Fibroblast of skin of right biceps (primary cell): ENCODE measurements at regions not wholly inside any gene's neighbourhood (a gene's known extent, or its start where the extent isn't known, plus 50 kb on each side); places are given as distances from the start of the nearest gene placed in this dataset.

Source experiments
- DNase-seq: peaks from one replicate; pipeline ENCODE4 v3.0.0-alpha.2; 2013

DNA sequence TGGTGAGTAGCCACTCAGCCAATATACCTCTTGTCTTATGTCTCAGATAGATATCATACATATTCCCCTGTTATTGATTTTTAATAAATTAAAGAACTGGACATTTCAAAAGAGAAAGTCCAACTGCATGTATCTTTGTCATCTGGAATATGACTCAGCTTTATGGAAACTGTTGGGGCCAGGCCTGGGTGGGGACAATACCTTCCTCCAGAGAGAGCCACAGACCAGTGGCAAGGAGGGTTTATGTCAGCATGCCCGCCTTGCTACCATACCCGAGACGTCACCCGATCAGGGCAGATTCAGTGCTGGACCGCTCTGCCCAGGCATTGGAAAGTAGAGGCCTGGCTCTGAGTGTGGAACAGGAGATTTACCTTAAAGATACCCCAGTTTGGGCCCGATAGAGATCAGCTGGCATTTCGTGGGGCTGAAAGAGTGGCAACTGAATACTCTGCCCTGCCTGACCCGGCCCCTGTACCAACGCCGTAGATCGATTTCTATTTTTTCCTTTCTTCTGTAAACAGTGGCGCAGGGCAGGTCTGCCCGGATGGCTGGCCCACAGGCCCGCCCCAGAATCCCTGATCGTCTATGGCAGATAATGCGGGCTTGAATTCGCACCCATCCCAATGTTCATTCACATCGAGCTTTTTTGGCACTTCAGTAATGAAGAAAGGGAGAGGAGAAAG lies 158.6 kb downstream of the SALL1 start:
- no peak for DNase-seq

DNA sequence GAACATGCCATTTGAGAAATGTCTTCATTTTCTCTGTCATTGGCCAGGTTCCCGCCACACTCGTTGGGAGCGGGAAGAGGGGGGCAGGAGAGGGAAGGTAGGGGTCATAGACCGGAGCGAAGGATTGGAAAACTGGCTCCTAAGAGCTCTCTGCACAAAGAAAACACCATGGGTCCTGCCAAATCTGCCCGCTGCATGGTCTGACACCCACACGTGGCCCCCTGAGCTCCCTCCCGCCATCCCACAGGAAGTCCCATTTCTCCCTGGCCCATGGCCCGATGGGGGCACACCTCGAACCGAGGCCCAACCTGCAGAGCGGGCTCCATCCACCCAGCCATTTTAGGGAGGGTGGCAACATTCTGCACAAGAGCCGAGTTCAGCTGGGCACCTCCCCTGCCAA lies 159.6 kb downstream of the SALL1 start:
- DNase-seq, result no peak

DNA sequence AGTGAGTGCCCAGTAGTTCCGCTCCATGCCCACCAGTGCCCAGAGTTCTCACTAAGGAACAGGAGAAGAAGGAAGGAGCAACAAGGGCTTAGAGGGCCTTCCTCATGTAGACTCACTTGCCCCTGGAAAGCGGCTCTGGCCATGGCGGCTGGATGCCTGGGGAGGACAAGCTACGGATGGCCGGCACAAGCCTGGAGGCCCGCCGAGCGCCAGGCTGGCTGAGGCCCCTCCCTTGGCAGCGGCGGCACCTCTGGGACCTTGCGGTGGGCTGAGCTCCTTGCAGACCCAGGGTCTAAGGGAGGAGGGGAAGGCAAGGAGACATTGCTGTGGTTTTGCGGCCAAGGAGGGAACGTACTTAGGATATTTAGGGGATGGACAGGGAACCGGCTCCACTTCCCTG lies 160.1 kb downstream of the SALL1 start:
- DNase-seq, result no peak

DNA sequence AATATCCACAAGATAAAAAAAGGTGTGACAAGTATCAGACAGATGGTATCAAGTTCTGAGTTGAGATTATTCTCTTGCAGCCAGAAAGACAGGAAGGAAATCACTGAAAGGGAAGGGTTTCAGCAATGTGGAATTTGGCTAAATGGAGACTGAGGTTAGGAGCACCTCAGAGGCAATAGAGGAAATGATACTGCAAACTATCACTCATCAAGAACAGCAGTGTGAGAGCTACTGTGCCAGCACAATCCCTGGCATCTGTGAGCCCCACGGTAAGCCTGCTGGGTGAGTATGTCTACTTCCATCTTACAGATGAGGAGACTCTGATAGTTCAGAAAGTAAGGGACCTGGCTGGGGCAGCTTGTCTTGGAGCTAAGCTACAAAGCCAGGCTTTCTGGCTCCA lies 162.0 kb downstream of the SALL1 start:
- DNase-seq, result no peak

GRCh38 chr16:50988441-50988840 lies 162.6 kb downstream of the SALL1 start:
- DNase-seq, result no peak

DNA sequence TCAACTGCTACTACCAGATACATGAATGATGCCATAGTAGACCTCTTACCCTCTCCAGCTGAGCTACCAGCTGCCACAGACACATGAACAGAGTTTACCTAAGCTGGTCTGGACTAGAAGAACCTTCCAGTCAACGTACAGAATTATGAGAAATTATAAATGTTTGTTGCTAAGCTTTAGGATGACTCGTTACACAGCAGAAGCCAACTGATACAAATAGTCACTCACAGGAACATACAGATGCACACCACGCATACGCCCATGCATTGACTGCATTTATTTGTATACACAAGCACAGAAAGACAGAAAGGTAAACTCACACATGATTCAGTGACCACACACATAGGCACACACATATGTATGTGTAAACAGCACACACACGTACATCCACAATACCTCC lies 164.6 kb downstream of the SALL1 start:
- no peak for DNase-seq

GRCh38 chr16:50985733-50986132 lies 165.3 kb downstream of the SALL1 start:
- DNase-seq, result no peak

GRCh38 chr16:50984688-50985087 lies 166.4 kb downstream of the SALL1 start:
- no peak for DNase-seq

DNA sequence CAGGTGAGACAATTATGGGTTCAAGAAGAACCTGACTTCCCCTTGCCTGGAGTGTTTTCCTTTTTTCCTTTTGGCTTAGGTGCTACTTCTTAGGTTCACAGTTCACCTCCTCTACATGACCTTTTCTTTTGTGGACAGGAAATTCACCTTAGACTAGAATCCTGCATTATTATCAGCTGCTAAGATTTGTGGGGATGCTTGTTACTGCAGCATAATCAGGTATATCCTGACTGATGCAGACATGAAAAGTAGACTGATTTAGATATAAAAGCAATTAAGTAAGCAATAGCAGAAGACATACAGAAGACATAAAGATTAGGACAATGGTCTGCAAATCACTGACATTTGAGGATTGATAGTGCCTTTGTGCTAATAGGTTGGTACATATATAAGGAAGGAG lies 168.3 kb downstream of the SALL1 start:
- DNase-seq, result no peak

GRCh38 chr16:50981951-50982350 lies 169.1 kb downstream of the SALL1 start:
- DNase-seq, result no peak

DNA sequence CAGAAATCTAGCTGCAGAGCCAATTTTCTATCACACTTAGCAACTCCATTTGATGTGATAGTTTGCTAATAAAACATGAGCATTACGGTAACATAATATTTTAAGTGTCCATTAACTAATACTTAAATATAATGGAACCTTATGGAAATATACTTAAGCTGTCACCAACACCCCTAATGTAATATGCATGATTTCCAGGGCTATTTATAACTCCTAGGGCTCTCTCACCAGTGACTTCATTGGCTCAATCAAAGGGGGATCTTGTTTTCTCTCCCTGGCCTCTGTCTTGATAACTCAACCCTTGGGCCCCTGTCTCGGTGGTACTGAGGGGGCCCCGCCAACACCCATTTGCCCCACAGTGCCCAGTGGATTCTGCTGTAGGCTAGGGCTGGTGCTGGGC lies 170.4 kb downstream of the SALL1 start:
- no peak for DNase-seq

DNA sequence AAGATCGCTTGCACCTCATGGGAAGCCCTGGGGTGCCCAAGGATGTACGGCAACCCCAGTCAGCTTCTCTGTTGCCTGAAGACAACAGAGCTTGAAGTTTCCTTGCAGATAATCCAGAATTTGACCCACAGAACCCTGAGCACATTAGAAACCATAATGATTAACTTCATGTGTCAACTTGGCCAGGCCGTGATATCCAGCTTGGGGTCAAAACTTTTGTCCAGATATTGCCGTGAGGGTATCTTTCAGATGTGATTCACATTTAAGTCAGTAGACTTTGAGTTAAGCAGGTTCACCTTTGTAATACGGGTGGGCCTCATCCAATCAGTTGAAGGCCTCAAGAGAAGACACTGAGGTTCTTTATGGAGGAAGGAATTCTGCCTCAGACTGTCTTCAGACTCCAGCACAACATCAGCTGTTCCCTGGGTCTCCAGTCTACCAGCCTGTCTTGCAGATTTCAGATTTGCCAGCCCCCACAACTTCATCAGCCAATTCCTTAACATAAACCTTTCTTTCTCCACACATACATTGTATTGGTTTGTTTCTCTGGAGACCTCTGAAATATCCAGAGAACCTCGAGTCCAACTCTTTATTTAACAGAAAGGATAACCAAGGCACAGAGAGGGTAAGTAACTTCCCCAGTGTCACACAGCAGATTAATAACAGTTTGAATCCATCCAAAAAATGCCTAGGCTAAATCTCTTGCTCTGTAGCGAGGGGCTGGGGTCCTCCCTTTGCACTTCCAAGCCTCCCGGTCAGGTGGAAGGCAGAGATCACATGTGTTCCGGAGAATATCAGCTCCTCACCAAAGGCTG lies 171.1 kb downstream of the SALL1 start:
- DNase-seq, result no peak

DNA sequence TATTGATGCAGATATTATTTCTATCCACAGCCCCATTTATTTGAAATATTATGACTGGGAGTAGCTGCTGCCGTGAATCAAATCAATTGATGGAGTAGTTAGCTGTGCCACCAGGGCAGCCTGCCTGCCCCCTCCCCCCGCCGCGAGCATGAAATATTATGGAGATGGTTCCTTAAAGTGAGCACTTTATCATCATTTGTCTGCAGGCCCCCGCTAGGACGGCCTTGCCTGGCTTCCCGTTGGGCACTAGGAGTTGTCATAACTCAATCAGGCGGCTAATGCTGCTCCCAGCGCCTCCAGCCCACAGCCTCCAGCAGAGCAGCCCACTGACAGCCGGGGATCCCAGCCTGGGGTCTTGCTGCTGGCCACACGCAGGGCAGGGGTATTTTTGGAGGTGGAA lies 173.9 kb downstream of the SALL1 start:
- DNase-seq, result no peak

GRCh38 chr16:50974438-50975036 lies 176.5 kb downstream of the SALL1 start:
- DNase-seq, result no peak

- no peak for DNase-seq
Measured at GRCh38 chr16:50972876-50973275, 178.2 kb downstream of the SALL1 start.

DNA sequence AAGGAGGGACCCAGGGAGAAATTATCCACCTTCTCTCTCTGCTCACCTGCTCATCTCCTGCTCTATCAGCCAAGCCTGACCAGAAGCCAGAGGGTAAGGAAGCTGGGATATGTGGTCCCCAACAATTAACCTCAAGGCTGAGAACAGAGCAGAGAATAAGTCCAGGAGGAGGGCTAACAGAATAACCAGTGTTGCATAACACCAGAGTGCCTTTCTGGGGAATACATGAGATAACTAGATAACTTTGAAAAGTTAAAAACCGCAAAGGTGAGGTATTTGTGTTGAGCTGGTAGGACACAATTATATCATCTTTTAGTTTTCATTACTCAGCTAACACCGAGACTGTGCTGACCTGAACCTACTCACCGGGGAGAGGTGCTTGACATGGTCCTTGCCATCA lies 180.8 kb downstream of the SALL1 start:
- no peak for DNase-seq

DNA sequence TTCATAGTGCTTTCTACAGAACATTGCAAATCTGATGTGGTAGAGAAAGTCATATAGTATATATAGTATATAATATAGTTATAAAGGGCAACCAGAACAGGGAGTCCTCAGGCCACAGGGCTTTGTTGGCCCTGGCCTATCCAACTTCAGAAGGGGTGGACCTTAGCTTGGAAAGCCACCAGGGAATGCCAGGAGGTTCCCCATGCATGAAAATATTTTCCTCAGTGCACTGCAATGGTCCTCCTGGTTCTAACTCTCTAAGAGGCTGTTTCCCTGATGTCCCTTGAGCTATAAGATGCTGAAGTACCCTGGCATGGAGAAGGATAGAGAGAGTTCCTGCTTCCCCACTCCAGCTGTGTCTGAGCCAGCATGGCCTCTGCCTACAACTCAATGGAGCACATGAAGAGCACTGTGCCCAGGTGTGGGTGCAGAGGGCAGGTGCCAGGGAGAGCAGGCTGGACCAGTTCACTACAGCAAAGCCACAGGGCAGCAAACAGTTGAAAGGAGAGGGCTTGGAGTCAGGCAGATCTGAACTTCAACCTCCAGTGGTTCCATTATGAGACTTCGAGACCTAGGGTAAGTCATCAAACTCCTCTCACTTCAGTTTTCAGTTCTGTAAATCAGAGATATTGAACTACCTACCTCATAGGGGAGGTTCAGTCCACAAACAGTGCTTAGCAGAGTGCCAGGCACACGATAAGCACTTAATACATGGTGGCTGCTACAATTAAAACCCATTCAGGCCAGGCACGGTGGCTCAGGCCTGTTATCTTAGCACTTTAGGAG lies 183.1 kb downstream of the SALL1 start:
- DNase-seq, result no peak

DNA sequence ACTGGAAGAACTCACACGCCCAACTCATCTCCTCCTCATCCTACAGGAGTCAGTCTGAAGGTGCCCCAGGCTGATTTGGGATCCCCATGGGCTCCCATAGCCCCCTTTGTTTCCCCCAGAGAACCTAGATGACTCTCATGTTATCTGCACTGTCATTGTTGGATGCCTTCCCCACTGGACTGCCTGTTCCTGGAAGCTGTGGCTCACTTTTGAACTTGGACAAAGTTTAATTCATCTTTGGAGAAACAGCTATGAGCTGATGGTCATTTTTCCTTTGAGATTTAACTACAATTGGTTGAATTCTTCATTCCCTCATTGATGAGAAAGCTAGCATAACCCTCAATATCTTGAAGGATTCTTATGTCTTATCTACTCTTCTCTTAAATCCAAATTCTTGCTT lies 186.6 kb downstream of the SALL1 start:
- DNase-seq, result no peak

DNA sequence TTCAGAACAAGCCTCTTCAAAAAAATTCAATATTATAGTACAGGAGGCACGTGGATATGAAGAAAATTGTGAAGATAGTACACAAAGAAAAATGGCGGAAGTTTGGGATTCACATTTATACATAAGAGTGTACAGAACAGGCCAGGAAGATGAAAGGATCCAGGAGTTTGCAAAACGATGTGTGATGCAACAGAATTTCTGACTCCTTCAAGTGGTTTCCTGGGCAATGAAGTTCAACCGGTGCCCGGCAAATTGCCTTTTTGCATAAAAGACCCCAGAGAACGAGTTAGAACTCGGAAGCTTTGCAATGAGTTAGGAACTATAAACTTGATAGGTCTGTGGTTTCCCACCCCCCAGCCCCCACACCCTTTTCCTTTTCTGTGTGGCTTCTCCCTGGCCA lies 189.1 kb downstream of the SALL1 start:
- DNase-seq, result no peak

DNA sequence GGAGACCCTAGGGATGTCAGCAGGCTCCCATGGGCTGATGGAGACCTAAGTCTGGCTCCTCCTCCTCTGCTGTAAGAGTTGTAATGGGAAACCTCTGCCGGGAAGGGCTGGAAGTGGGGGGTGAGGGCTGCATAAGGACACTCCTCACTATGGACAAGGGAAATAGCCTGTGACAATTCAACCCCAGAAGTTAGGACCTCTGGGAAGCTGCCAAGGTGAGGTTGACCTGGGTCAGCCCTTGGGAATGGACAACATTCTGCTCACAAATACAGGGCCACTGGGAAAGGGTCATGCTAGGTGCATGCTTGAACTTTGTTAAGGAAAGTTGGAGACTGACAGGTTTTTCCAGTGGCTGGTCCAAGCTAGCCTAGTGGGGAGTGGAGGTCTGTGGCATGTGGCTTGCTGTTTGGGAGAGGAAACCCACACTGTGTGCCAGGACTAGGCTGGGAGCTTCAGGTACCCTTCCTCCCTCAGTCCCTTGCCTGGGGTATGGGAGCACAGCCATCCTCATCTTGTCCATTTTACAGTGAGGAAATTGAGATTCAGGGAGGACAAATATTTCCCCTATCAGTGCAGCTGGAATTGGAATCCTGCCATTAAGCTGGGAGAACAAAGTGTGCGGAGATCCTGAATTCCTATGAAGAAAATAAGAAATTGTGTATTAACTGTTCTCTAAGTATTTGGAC lies 190.4 kb downstream of the SALL1 start:
- no peak for DNase-seq

DNA sequence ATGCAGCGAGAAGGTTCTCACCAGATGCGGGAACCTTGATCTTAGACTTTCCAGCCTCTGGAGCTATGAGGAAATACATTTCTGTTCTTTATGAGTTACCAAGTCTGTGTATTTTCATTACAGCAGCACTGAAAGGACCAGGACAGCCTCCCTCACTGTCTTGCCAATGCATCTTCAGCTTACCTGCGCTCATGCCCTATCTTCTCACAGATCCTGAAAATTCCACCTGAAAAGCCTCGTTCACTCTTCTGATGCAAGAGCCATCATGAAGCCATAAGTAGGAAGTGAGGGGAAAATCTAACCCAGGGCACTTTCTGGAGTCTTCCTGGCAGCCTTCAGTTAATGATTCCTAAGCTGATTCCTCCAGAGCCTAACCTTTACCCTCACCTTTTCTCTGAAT lies 194.0 kb downstream of the SALL1 start:
- no peak for DNase-seq

- DNase-seq, result no peak
Measured at GRCh38 chr16:50956637-50957036, 194.4 kb downstream of the SALL1 start.

DNA sequence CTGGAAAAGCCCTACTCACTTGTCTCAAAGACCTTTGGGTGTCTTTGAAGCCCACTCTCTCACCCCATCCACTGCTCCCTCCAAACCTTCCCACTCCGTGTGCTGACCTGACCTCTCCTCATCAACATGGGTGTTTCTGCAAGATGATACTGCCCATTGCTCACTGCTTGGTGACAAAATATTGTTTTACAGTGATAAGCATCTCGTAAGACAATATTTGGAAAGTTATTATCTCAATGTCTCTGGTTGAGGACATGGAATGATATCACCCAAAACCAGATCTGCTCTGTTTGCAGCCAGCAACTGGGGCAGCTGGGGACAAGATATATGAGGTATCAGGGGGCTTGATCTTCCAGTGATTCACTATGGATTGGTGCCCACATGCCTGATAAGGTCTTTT lies 195.8 kb downstream of the SALL1 start:
- DNase-seq, result no peak
